BJ (cell line): ENCODE measurements at regions not wholly inside any gene's neighbourhood (a gene's known extent, or its start where the extent isn't known, plus 50 kb on each side); places are given as distances from the start of the nearest gene placed in this dataset.

Experiments
- CTCF ChIA-PET: fragments of 350-600 bp; formaldehyde crosslinking; extraction: SDS; loops from one replicate; lab custom pipeline; 2021; ENCODE audit warnings: antibody characterized with exemption, inconsistent platforms; lab: Yijun Ruan, JAX
- POLR2A ChIA-PET: fragments of 300-600 bp; sonication (Branson Sonifier 250); formaldehyde crosslinking; extraction: SDS; loops from one replicate; lab custom pipeline; 2021; ENCODE audit warnings: antibody characterized with exemption; lab: Charles Lee
- DNase-seq: peaks from one replicate; pipeline ENCODE4 v3.0.0-alpha.2; 2011; ENCODE audit warnings: low read depth
- H3K27me3 ChIP-seq: 2 replicates; pipeline ENCODE4 v1.6.0; 2011; ENCODE audit warnings: low read length; ENCODE audit not compliant: control insufficient read depth, insufficient read depth
- H3K36me3 ChIP-seq: 2 replicates; pipeline ENCODE4 v1.5.1; 2011; ENCODE audit warnings: low read length; ENCODE audit not compliant: control insufficient read depth, insufficient read depth
- H3K4me3 ChIP-seq: 2 replicates; pipeline ENCODE4 v1.5.1; 2011; ENCODE audit warnings: low read depth, mild to moderate bottlenecking, control low read depth, low read length
- TF ChIP-seq, protein P1 (sequence below): IDR thresholded peaks from 2 replicates; pipeline ENCODE4 v1.5.1; 2011; ENCODE audit warnings: low read depth, mild to moderate bottlenecking, control low read depth, inconsistent platforms, low read length, moderate library complexity; ENCODE audit not compliant: insufficient read depth

DNA sequence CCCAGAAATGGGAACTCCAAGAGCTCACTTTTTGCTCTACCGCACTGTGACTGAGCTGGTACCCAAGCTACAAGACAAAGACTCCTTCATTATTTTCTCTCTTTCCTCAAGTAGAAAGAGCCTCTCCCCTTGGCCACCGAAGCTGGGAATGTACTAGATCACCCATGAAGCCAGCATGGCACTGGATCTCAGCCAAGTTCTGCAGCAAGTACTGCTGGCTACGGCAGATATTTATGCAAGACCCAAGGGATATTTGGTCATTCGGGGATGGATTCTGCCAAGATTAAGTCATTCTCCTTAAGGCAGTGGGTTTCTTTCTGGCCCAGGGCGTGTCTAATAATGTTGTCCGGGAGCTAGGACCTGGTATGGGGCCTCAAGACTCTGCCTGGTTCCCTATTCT lies 633.5 kb downstream of the SLITRK1 start:
- H3K36me3 ChIP-seq: no peaks in the 10 kb centered on the region
- H3K27me3 ChIP-seq: no peaks in the 10 kb centered on the region
- CTCF ChIA-PET: no interaction called here
- TF ChIP-seq, protein P1, sequence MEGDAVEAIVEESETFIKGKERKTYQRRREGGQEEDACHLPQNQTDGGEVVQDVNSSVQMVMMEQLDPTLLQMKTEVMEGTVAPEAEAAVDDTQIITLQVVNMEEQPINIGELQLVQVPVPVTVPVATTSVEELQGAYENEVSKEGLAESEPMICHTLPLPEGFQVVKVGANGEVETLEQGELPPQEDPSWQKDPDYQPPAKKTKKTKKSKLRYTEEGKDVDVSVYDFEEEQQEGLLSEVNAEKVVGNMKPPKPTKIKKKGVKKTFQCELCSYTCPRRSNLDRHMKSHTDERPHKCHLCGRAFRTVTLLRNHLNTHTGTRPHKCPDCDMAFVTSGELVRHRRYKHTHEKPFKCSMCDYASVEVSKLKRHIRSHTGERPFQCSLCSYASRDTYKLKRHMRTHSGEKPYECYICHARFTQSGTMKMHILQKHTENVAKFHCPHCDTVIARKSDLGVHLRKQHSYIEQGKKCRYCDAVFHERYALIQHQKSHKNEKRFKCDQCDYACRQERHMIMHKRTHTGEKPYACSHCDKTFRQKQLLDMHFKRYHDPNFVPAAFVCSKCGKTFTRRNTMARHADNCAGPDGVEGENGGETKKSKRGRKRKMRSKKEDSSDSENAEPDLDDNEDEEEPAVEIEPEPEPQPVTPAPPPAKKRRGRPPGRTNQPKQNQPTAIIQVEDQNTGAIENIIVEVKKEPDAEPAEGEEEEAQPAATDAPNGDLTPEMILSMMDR: no peak
- POLR2A ChIA-PET: no interaction called here
- no peak overlapping the region for H3K4me3 ChIP-seq
- no peak for DNase-seq

DNA sequence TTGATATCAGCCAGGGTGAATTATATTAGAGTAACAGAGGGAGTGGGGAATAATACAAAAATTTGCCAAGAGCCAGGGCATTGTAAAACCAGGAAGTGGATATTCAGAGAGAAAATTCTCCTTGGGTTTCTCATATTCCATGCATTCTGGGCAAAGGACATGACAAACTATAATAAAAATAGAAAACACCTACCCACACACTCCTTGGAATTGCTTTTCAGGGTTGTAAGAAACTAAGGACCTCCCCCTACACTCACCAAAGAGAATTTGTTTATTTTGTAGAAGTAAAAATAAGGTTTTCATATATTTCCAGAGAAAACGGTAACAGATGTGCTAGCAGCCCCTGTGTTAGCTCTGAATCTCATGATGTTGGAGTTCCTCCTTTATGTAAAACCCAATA lies 649.6 kb downstream of the SLITRK1 start:
- no peak overlapping the region for H3K4me3 ChIP-seq
- CTCF ChIA-PET: interaction anchor here (0.6 to 1.2 kb wide), 2 partner anchors 11 to 579 kb away, joined by 3 read pairs; no protein-coding TSS in a partner anchor
- TF ChIP-seq, protein P1: no peak
- POLR2A ChIA-PET: no interaction called here
- no peaks in the 10 kb centered on the region for H3K27me3 ChIP-seq
- H3K36me3 ChIP-seq: no peaks in the 10 kb centered on the region
- DNase-seq: peak; percentile 24

DNA sequence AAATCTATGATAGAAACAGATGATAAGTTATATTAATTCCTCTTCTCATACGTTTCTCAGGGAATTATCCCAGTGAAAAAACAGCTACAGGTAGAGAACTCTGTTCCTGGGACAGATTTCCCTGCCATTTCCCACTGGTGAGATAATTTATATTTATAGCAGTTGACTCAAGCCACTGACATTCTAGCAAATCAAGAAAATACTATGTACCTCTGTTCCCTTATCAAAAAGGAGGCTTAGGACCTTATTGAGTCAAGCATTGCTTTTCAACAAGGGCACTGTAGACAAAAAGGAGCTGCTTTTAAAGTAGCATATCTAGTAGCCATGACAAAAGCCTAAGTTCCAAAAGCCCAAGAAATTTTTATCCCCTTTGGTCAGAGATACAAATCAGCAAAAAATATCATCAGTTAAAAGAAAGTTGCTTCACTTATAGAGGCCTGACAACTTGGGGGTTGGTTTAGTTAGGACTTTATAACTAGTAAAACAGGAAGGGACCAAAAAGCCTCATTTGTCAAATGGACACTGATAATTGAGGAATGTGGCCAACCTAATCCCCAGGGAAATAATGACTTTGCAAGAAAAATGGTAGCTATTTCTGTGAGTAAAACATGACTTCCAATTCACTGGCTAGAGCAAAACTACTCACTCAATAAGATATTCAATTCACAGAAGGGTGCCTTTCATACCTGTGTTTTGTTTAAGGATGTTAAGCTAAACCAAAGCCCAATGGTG lies 652.5 kb downstream of the SLITRK1 start:
- TF ChIP-seq, protein P1: no peak

DNA sequence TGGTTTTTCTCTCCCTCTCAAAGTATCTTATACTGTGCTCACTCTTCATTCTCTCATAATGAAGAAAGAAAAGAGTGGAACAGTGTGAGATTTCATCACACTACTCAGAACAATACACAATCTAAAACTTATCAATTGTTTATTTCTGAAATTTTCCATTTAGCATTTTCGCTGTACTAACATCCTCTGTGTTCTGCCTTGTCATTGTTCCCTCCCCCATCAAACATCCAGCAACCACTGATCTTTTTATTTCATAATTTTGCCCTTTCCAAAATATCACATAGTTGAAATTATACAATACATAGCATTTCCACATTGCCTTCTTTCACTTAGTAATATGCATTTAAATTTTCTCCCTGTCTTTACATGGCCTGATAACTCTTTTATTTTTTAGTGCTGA lies 658.7 kb downstream of the SLITRK1 start:
- Histone ChIP-seq H3K36me3 (no peaks in the 10 kb centered on the region), H3K4me3 (no peak overlapping the region), H3K27me3 (no peaks in the 10 kb centered on the region)
- ChIA-PET CTCF (no interaction called here), POLR2A (no interaction called here)
- TF ChIP-seq, protein P1: no peak
- no peak for DNase-seq

More for the DNA sequence above, 652.5 kb downstream of the SLITRK1 start:
- no peak overlapping the region for H3K4me3 ChIP-seq
- no peaks in the 10 kb centered on the region for H3K27me3 ChIP-seq
- POLR2A ChIA-PET: no interaction called here
- no peak for DNase-seq
- no peaks in the 10 kb centered on the region for H3K36me3 ChIP-seq
- CTCF ChIA-PET: interaction anchor here (1.0 kb wide), 1 partner anchor 13 kb away, joined by 3 read pairs; no protein-coding TSS in a partner anchor

DNA sequence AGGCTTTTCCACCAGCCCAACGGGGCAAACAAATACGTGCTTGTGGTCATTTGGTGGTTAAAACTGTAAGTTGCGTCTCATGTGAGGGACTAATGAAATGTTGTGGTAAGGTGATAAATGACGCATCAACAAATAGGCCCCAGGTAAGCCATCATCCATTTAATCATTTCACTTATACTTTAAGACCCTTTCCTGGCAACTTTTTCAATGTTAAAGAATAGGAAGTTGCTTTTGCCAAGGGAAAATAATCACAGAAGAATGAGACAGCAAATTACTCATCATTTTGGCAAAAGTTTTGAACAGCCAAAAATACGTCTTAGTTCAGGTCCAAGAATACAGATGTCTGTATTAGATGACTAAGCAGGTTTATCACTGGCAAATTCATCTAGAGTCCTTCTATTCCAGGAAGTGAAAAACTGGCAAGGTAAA lies 660.4 kb downstream of the SLITRK1 start:
- Histone ChIP-seq H3K4me3 (no peak overlapping the region), H3K27me3 (no peaks in the 10 kb centered on the region), H3K36me3 (no peaks in the 10 kb centered on the region)
- DNase-seq: peak; percentile 72
- POLR2A ChIA-PET: no interaction called here
- CTCF ChIA-PET: no interaction called here
- TF ChIP-seq, protein P1: no peak
